Testis (tissue), 2 donors: ENCODE measurements at regions not wholly inside any gene's neighbourhood (a gene's known extent, or its start where the extent isn't known, plus 50 kb on each side); places are given as distances from the start of the nearest gene placed in this dataset.

Experiments used
- CTCF ChIP-seq, 3 experiments: fragments of 450-650 bp in 2 of 3; fragments of 200-600 bp in 1 of 3; sonication (generic) in 1 of 3; IDR thresholded peaks; one replicate each; pipeline ENCODE4 v1.5.1; 2016 to 2019; ENCODE audit warnings: antibody characterized with exemption in 3 of 3, mild to moderate bottlenecking in 2 of 3, moderate library complexity in 1 of 3
- POLR2A ChIP-seq: fragments of 450-650 bp; IDR thresholded peaks from one replicate; pipeline ENCODE4 v1.6.1; 2017; ENCODE audit warnings: antibody characterized with exemption, mild to moderate bottlenecking, moderate library complexity

DNA sequence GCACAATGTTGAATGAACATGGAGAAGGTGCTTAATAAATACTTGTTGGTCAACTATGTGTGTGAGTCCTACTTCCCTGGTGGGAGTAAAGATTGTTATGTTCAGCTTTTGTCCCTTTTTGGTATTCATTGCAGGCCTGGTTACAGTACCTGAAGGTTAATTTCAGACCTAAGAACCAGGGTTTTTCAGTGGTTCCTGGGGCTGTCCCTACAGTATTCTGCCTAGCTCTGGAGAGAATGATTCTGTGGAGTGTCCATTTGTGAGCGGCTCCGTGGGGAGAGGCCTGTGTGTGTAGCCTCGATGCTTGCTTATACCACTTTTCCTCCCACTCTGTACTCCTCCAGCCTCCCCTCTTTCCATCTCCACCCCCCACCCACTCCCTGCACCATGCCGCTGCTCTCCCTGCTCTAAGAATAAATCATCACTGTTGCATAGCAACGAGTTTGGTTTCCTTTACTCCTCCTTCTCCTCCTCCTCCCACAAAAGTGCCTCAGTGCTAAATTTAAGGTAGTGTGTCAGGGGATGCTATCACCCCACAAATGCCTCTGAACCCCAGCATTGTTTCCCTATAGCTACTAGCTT is 150.6 kb upstream of the ROPN1 start:
- no peak for TF ChIP-seq CTCF (IDR thresholded peaks at IDR 0.05)
- TF ChIP-seq POLR2A: no peak
